Neural progenitor cell (in vitro differentiated cells): ENCODE measurements at regions not wholly inside any gene's neighbourhood (a gene's known extent, or its start where the extent isn't known, plus 50 kb on each side); places are given as distances from the start of the nearest gene placed in this dataset.

Source experiments
- DNase-seq: peaks from one replicate; pipeline ENCODE4 v3.0.0-alpha.2; 2016; ENCODE audit warnings: low spot score
- H2AFZ ChIP-seq: fragments of 200-600 bp; sonication (generic); replicated peaks from 2 replicates; pipeline ENCODE4 v1.6.1; 2016; ENCODE audit warnings: antibody characterized with exemption
- H3F3A ChIP-seq: fragments of 200-600 bp; sonication (generic); 2 replicates; pipeline ENCODE4 v1.6.1; 2016; ENCODE audit warnings: antibody characterized with exemption, low read depth
- H3K27ac ChIP-seq: fragments of 200-600 bp; sonication (generic); 2 replicates; pipeline ENCODE4 v1.5.1; 2016; ENCODE audit warnings: mild to moderate bottlenecking
- H3K27me3 ChIP-seq: fragments of 200-600 bp; sonication (generic); 2 replicates; pipeline ENCODE4 v1.6.1; 2016; ENCODE audit warnings: mild to moderate bottlenecking, moderate library complexity
- H3K36me3 ChIP-seq: fragments of 200-600 bp; sonication (generic); 2 replicates; pipeline ENCODE4 v1.5.1; 2016
- H3K4me1 ChIP-seq: fragments of 200-600 bp; sonication (generic); 2 replicates; pipeline ENCODE4 v1.6.1; 2016; ENCODE audit warnings: mixed run types
- H3K4me2 ChIP-seq: fragments of 200-600 bp; sonication (generic); 2 replicates; pipeline ENCODE4 v1.6.1; 2016
- H3K4me3 ChIP-seq: fragments of 200-600 bp; sonication (generic); 2 replicates; pipeline ENCODE4 v1.5.1; 2016
- H3K79me2 ChIP-seq: fragments of 200-600 bp; sonication (generic); 2 replicates; pipeline ENCODE4 v1.6.1; 2016; ENCODE audit warnings: low read depth
- H3K9ac ChIP-seq: fragments of 200-600 bp; sonication (generic); 2 replicates; pipeline ENCODE4 v1.6.1; 2016
- H3K9me3 ChIP-seq: fragments of 200-600 bp; sonication (generic); 2 replicates; pipeline ENCODE4 v1.5.1; 2016; ENCODE audit warnings: low read depth
- H4K20me1 ChIP-seq: fragments of 200-600 bp; sonication (generic); 2 replicates; pipeline ENCODE4 v1.6.1; 2016; ENCODE audit warnings: low read depth
- H3K27ac Mint-ChIP-seq: 3 replicates; pipeline ENCODE4 v1.8.0; 2021; ENCODE audit warnings: mixed read lengths
- H3K27me3 Mint-ChIP-seq: 2 replicates; pipeline ENCODE4 v1.8.0; 2022; ENCODE audit warnings: low read depth, mild to moderate bottlenecking, inconsistent platforms, moderate library complexity, mixed read lengths; ENCODE audit not compliant: insufficient read depth
- H3K36me3 Mint-ChIP-seq: 3 replicates; pipeline ENCODE4 v1.8.0; 2021; ENCODE audit warnings: mixed read lengths
- H3K4me1 Mint-ChIP-seq: 3 replicates; pipeline ENCODE4 v1.8.0; 2021; ENCODE audit warnings: mixed read lengths
- H3K4me3 Mint-ChIP-seq: 3 replicates; pipeline ENCODE4 v1.8.0; 2021; ENCODE audit warnings: mild to moderate bottlenecking, moderate library complexity, mixed read lengths
- H3K9me3 Mint-ChIP-seq: 3 replicates; pipeline ENCODE4 v1.8.0; 2020; ENCODE audit warnings: mixed read lengths
- CTCF ChIP-seq: fragments of 200-600 bp; sonication (generic); IDR thresholded peaks from 2 replicates; pipeline ENCODE4 v1.5.1; 2017; ENCODE audit warnings: antibody characterized with exemption, mild to moderate bottlenecking
- EZH2 ChIP-seq: fragments of 200-600 bp; sonication (generic); IDR thresholded peaks from 2 replicates; pipeline ENCODE4 v1.6.1; 2017; ENCODE audit warnings: antibody characterized with exemption, mild to moderate bottlenecking, moderate library complexity
- EZH2phosphoT487 ChIP-seq: fragments of 200-600 bp; sonication (generic); IDR thresholded peaks from 2 replicates; pipeline ENCODE4 v1.6.1; 2017; ENCODE audit warnings: antibody characterized with exemption

GRCh38 chr21:41110161-41110560 lies 57.8 kb upstream of the BACE2 start:
- H3K9ac ChIP-seq = no peak overlapping the region
- peaks cover 7% of the 10 kb centered on the region for H3K4me1 ChIP-seq
- Mint-ChIP-seq H3K4me1 (peaks cover 22% of the 10 kb centered on the region), H3K27me3 (peaks cover 9% of the 10 kb centered on the region), H3K36me3 (no peaks in the 10 kb centered on the region), H3K9me3 (peaks cover 2% of the 10 kb centered on the region), H3K4me3 (no peak overlapping the region), H3K27ac (no peak overlapping the region)
- no peaks in the 10 kb centered on the region for H3F3A ChIP-seq
- H4K20me1 ChIP-seq = no peaks in the 10 kb centered on the region
- no peaks in the 10 kb centered on the region for H3K79me2 ChIP-seq
- no peak overlapping the region for H3K4me3 ChIP-seq
- no peaks in the 10 kb centered on the region for H3K36me3 ChIP-seq
- H2AFZ ChIP-seq = no peak overlapping the region
- no peaks in the 10 kb centered on the region for H3K9me3 ChIP-seq
- H3K27me3 ChIP-seq = no peaks in the 10 kb centered on the region
- H3K27ac ChIP-seq = no peak overlapping the region
- TF ChIP-seq EZH2 (no peak), EZH2phosphoT487 (no peak)
- no peak overlapping the region for H3K4me2 ChIP-seq
- DNase-seq = no peak

- Histone ChIP-seq H3K36me3 (no peaks in the 10 kb centered on the region), H3K4me2 (no peak overlapping the region), H3F3A (no peaks in the 10 kb centered on the region), H3K9ac (no peak overlapping the region), H3K4me3 (no peak overlapping the region), H3K27ac (no peak overlapping the region), H3K79me2 (no peaks in the 10 kb centered on the region), H3K9me3 (no peaks in the 10 kb centered on the region), H4K20me1 (no peaks in the 10 kb centered on the region), H3K4me1 (peaks cover 7% of the 10 kb centered on the region), H3K27me3 (no peaks in the 10 kb centered on the region), H2AFZ (no peak overlapping the region)
- Mint-ChIP-seq H3K4me3 (no peak overlapping the region), H3K27ac (no peak overlapping the region), H3K4me1 (peaks cover 24% of the 10 kb centered on the region), H3K9me3 (peaks cover 2% of the 10 kb centered on the region), H3K36me3 (no peaks in the 10 kb centered on the region), H3K27me3 (peaks cover 6% of the 10 kb centered on the region)
- no peak for DNase-seq
- TF ChIP-seq EZH2phosphoT487 (no peak), CTCF (no peak), EZH2 (no peak)
These were observed 57.3 kb upstream of the BACE2 start for GRCh38 chr21:41110664-41111063.

GRCh38 chr21:41111681-41112080 lies 56.3 kb upstream of the BACE2 start:
- Mint-ChIP-seq H3K4me3 (no peak overlapping the region), H3K27me3 (peaks cover 6% of the 10 kb centered on the region), H3K4me1 (peaks cover 24% of the 10 kb centered on the region), H3K9me3 (peaks cover 2% of the 10 kb centered on the region), H3K36me3 (no peaks in the 10 kb centered on the region), H3K27ac (no peak overlapping the region)
- no peak for DNase-seq
- Histone ChIP-seq H3K79me2 (no peaks in the 10 kb centered on the region), H3K9ac (no peak overlapping the region), H2AFZ (no peak overlapping the region), H3K27me3 (no peaks in the 10 kb centered on the region), H3K36me3 (no peaks in the 10 kb centered on the region), H3K9me3 (no peaks in the 10 kb centered on the region), H3F3A (no peaks in the 10 kb centered on the region), H4K20me1 (no peaks in the 10 kb centered on the region), H3K4me3 (no peak overlapping the region), H3K27ac (no peak overlapping the region), H3K4me2 (no peak overlapping the region), H3K4me1 (peaks cover 7% of the 10 kb centered on the region)
- TF ChIP-seq EZH2phosphoT487 (no peak), CTCF (no peak), EZH2 (no peak)

- H3K9me3 Mint-ChIP-seq = peaks cover 2% of the 10 kb centered on the region
- Histone ChIP-seq H3K4me3 (no peak overlapping the region), H3K9me3 (no peaks in the 10 kb centered on the region), H3K4me2 (peak overlapping the region; percentile 52), H4K20me1 (no peaks in the 10 kb centered on the region), H3K79me2 (no peaks in the 10 kb centered on the region), H3K36me3 (no peaks in the 10 kb centered on the region), H2AFZ (peak overlapping the region; percentile 93), H3F3A (no peaks in the 10 kb centered on the region), H3K27me3 (no peaks in the 10 kb centered on the region), H3K4me1 (peaks cover 7% of the 10 kb centered on the region), H3K27ac (no peak overlapping the region), H3K9ac (no peak overlapping the region)
- H3K4me1 Mint-ChIP-seq = peaks cover 24% of the 10 kb centered on the region
- no peak overlapping the region for H3K4me3 Mint-ChIP-seq
- H3K27me3 Mint-ChIP-seq = peaks cover 6% of the 10 kb centered on the region
- no peaks in the 10 kb centered on the region for H3K36me3 Mint-ChIP-seq
- peak; percentile 36 for DNase-seq
- TF ChIP-seq EZH2phosphoT487 (no peak), EZH2 (no peak), CTCF (no peak)
- H3K27ac Mint-ChIP-seq = peak overlapping the region; percentile 60
These were observed 54.9 kb upstream of the BACE2 start for GRCh38 chr21:41112740-41113692.
